ENCODE measurements at regions not wholly inside any gene's neighbourhood (a gene's known extent, or its start where the extent isn't known, plus 50 kb on each side); places are given as distances from the start of the nearest gene placed in this dataset.

GRCh38 chr11:96865020-96865419 is 475.2 kb downstream of the JRKL start:
- no peak for DNase-seq (ENCODE audit: low read depth in 1 of 2, low spot score in 1 of 2)
- FAIRE-seq: no peak
- Histone ChIP-seq H3K27ac (no peak overlapping the region), H3K4me2 (no peak overlapping the region), H3K4me1 (no peaks in the 10 kb centered on the region), H3K9me3 (no peaks in the 10 kb centered on the region), H3K4me3 (no peak overlapping the region)
- 0% methylated on average over 2 of the region's 2 CpGs for WGBS (ENCODE audit: missing lambda C conversion rate)
- POLR2A ChIA-PET: no interaction called here
- TF ChIP-seq EP300 (IDR thresholded peaks at IDR 0.05) (no peak), HDAC2 (IDR thresholded peaks at IDR 0.05) (no peak), NFE2L2 (conservative IDR thresholded peaks at IDR 0.05; ENCODE audit: low read length) (no peak), KDM5A (IDR thresholded peaks at IDR 0.05) (no peak), POLR2A (IDR thresholded peaks at IDR 0.05; ENCODE audit: low read length) (no peak), PBX3 (IDR thresholded peaks at IDR 0.05) (no peak)
- ATAC-seq: no peak
- CTCF ChIA-PET: no interaction called here

- Histone ChIP-seq H3K4me2 (no peak overlapping the region), H3K4me3 (no peak overlapping the region), H3K9me3 (no peaks in the 10 kb centered on the region), H3K4me1 (no peaks in the 10 kb centered on the region), H3K27ac (no peak overlapping the region)
- ChIA-PET CTCF (no interaction called here), POLR2A (no interaction called here)
- no peak for DNase-seq (ENCODE audit: low read depth in 1 of 2, low spot score in 1 of 2)
- FAIRE-seq: no peak
- no peak for ATAC-seq
- no peak for TF ChIP-seq HOXA7 (CRISPR knock-in tag; IDR thresholded peaks at IDR 0.05)
- no peak for TF ChIP-seq GATA3 (IDR thresholded peaks at IDR 0.05; ENCODE audit: borderline replicate concordance)
- TF ChIP-seq, protein P1, sequence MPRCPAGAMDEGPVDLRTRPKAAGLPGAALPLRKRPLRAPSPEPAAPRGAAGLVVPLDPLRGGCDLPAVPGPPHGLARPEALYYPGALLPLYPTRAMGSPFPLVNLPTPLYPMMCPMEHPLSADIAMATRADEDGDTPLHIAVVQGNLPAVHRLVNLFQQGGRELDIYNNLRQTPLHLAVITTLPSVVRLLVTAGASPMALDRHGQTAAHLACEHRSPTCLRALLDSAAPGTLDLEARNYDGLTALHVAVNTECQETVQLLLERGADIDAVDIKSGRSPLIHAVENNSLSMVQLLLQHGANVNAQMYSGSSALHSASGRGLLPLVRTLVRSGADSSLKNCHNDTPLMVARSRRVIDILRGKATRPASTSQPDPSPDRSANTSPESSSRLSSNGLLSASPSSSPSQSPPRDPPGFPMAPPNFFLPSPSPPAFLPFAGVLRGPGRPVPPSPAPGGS (IDR thresholded peaks at IDR 0.05): no peak
- no peak for TF ChIP-seq MAZ (IDR thresholded peaks at IDR 0.05; ENCODE audit: borderline replicate concordance, low read depth, low read length)
Observed at GRCh38 chr11:96869207-96869606, 479.4 kb downstream of the JRKL start.

- FAIRE-seq (no peak), ATAC-seq (no peak), DNase-seq (ENCODE audit: low read depth in 1 of 2, low spot score in 1 of 2) (no peak)
- Histone ChIP-seq H3K27ac (no peak overlapping the region), H3K4me3 (no peak overlapping the region), H3K4me2 (no peak overlapping the region), H3K4me1 (no peaks in the 10 kb centered on the region), H3K9me3 (no peaks in the 10 kb centered on the region)
- ChIA-PET POLR2A (no interaction called here), CTCF (no interaction called here)
- WGBS (ENCODE audit: missing lambda C conversion rate): 0% methylated on average over 4 of the region's 4 CpGs
- no peak for TF ChIP-seq RCOR1 (IDR thresholded peaks at IDR 0.05; ENCODE audit: low read depth, low read length)
- no peak for TF ChIP-seq CTCF (IDR thresholded peaks at IDR 0.05)
- TF ChIP-seq, protein P2, sequence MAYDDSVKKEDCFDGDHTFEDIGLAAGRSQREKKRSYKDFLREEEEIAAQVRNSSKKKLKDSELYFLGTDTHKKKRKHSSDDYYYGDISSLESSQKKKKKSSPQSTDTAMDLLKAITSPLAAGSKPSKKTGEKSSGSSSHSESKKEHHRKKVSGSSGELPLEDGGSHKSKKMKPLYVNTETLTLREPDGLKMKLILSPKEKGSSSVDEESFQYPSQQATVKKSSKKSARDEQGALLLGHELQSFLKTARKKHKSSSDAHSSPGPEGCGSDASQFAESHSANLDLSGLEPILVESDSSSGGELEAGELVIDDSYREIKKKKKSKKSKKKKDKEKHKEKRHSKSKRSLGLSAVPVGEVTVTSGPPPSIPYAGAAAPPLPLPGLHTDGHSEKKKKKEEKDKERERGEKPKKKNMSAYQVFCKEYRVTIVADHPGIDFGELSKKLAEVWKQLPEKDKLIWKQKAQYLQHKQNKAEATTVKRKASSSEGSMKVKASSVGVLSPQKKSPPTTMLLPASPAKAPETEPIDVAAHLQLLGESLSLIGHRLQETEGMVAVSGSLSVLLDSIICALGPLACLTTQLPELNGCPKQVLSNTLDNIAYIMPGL (CRISPR knock-in tag; IDR thresholded peaks at IDR 0.05; ENCODE audit: borderline replicate concordance): no peak
- TF ChIP-seq REST (IDR thresholded peaks at IDR 0.05): no peak
- TF ChIP-seq RAD21 (conservative IDR thresholded peaks at IDR 0.05 in 1 of 2, IDR thresholded peaks at IDR 0.05 in 1 of 2): no peak
- TF ChIP-seq RNF2 (IDR thresholded peaks at IDR 0.05; ENCODE audit: borderline replicate concordance, low read depth): no peak
- TF ChIP-seq CBX8 (IDR thresholded peaks at IDR 0.05): no peak
- TF ChIP-seq NPAS2 (CRISPR knock-in tag; IDR thresholded peaks at IDR 0.05; ENCODE audit: borderline replicate concordance): no peak
- TF ChIP-seq PBX3 (IDR thresholded peaks at IDR 0.05): no peak
Observed at GRCh38 chr11:96875712-96876111, 485.9 kb downstream of the JRKL start.

Data from A549 (cell line).